ENCODE measurements at regions not wholly inside any gene's neighbourhood (a gene's known extent, or its start where the extent isn't known, plus 50 kb on each side); places are given as distances from the start of the nearest gene placed in this dataset.

GRCh38 chr3:167151636-167152035, 228.5 kb downstream of the ZBBX start:
- WGBS (ENCODE audit: insufficient coverage) = no CpG with 5 or more reads among the region's 2 CpGs
- Histone ChIP-seq H3K4me1 (ENCODE audit: control insufficient read depth, insufficient read depth, low read length) (no peaks in the 10 kb centered on the region), H3K9me3 (ENCODE audit: control insufficient read depth, insufficient read depth, low read length) (peaks cover 6% of the 10 kb centered on the region), H3K36me3 (ENCODE audit: control insufficient read depth, insufficient read depth, low read length) (no peaks in the 10 kb centered on the region), H3K4me3 (ENCODE audit: low read depth, low read length) (no peak overlapping the region), H3K27me3 (ENCODE audit: control insufficient read depth, insufficient read depth, low read length) (no peaks in the 10 kb centered on the region), H3K27ac (ENCODE audit: low read depth, low read length) (no peak overlapping the region)
- peak in 3 of 6 donors; percentile 5 to 62 (median 60) for DNase-seq (ENCODE audit: low read depth in 4 of 6, low spot score in 6 of 6)

DNA sequence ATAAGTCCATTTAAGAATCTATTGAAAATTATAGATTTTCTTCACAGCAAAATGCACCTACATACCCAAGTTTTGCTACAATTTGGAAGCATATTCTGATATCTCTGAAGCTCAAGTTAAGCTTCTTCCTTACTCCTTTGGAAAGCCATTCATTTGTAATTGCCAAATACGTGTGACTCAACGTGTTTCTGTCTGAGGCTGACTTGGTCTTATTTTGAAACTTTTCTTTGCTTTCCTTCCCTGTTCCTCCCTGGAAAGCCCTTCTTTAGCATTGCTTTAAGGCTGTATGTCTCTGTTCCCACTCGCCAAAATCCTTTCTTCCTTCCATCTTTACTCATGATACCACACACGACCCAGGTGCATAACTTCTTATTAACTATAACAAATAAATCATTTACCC, 232.0 kb downstream of the ZBBX start:
- H3K4me1 ChIP-seq (ENCODE audit: control insufficient read depth, insufficient read depth, low read length) = no peaks in the 10 kb centered on the region
- no peak overlapping the region for H3K4me3 ChIP-seq (ENCODE audit: low read depth, low read length)
- WGBS (ENCODE audit: insufficient coverage) = 86% methylated on average over 4 of the region's 4 CpGs
- H3K9me3 ChIP-seq (ENCODE audit: control insufficient read depth, insufficient read depth, low read length) = no peaks in the 10 kb centered on the region
- H3K36me3 ChIP-seq (ENCODE audit: control insufficient read depth, insufficient read depth, low read length) = no peaks in the 10 kb centered on the region
- no peak overlapping the region for H3K27ac ChIP-seq (ENCODE audit: low read depth, low read length)
- no peaks in the 10 kb centered on the region for H3K27me3 ChIP-seq (ENCODE audit: control insufficient read depth, insufficient read depth, low read length)
- no peak for DNase-seq (ENCODE audit: low read depth in 4 of 6, low spot score in 6 of 6)

DNA sequence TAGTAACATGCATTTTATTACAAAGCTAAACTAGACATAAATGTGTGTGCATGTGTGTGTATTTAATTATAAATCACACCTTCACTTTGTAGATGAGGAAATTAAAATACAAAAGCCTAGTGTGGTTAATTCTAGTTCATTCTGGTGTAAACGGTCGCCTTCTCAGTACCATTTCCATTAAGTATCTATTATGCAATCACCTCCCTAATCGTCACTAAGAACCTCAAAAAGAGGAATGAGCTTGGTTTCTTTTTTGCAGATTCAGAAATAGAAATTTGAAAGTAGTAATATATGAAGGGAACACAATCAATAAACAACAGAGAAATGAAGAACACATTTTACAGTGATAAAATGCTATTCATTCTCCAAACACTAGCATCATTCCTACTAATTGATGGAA, 233.2 kb downstream of the ZBBX start:
- no peaks in the 10 kb centered on the region for H3K9me3 ChIP-seq (ENCODE audit: control insufficient read depth, insufficient read depth, low read length)
- H3K4me1 ChIP-seq (ENCODE audit: control insufficient read depth, insufficient read depth, low read length) = no peaks in the 10 kb centered on the region
- no peak overlapping the region for H3K4me3 ChIP-seq (ENCODE audit: low read depth, low read length)
- H3K36me3 ChIP-seq (ENCODE audit: control insufficient read depth, insufficient read depth, low read length) = no peaks in the 10 kb centered on the region
- no peaks in the 10 kb centered on the region for H3K27me3 ChIP-seq (ENCODE audit: control insufficient read depth, insufficient read depth, low read length)
- no peak for DNase-seq (ENCODE audit: low read depth in 4 of 6, low spot score in 6 of 6)
- WGBS (ENCODE audit: insufficient coverage) = no CpG with 5 or more reads among the region's 3 CpGs
- no peak overlapping the region for H3K27ac ChIP-seq (ENCODE audit: low read depth, low read length)

- Histone ChIP-seq H3K4me3 (ENCODE audit: low read depth, low read length) (no peak overlapping the region), H3K27ac (ENCODE audit: low read depth, low read length) (no peak overlapping the region), H3K27me3 (ENCODE audit: control insufficient read depth, insufficient read depth, low read length) (no peaks in the 10 kb centered on the region), H3K4me1 (ENCODE audit: control insufficient read depth, insufficient read depth, low read length) (no peaks in the 10 kb centered on the region), H3K9me3 (ENCODE audit: control insufficient read depth, insufficient read depth, low read length) (no peaks in the 10 kb centered on the region), H3K36me3 (ENCODE audit: control insufficient read depth, insufficient read depth, low read length) (no peaks in the 10 kb centered on the region)
- no peak for DNase-seq (ENCODE audit: low read depth in 4 of 6, low spot score in 6 of 6)
- 100% methylated on average over 2 of the region's 3 CpGs for WGBS (ENCODE audit: insufficient coverage)
Measured at GRCh38 chr3:167125612-167126407, 254.3 kb downstream of the ZBBX start.

- WGBS (ENCODE audit: insufficient coverage) = no CpG with 5 or more reads among the region's 1 CpG
- DNase-seq (ENCODE audit: low read depth in 4 of 6, low spot score in 6 of 6) = no peak
- Histone ChIP-seq H3K27me3 (ENCODE audit: control insufficient read depth, insufficient read depth, low read length) (no peaks in the 10 kb centered on the region), H3K36me3 (ENCODE audit: control insufficient read depth, insufficient read depth, low read length) (peaks cover 4% of the 10 kb centered on the region), H3K9me3 (ENCODE audit: control insufficient read depth, insufficient read depth, low read length) (no peaks in the 10 kb centered on the region), H3K4me1 (ENCODE audit: control insufficient read depth, insufficient read depth, low read length) (no peaks in the 10 kb centered on the region), H3K27ac (ENCODE audit: low read depth, low read length) (no peak overlapping the region), H3K4me3 (ENCODE audit: low read depth, low read length) (no peak overlapping the region)
Measured at GRCh38 chr3:167120828-167121227, 259.3 kb downstream of the ZBBX start.

DNA sequence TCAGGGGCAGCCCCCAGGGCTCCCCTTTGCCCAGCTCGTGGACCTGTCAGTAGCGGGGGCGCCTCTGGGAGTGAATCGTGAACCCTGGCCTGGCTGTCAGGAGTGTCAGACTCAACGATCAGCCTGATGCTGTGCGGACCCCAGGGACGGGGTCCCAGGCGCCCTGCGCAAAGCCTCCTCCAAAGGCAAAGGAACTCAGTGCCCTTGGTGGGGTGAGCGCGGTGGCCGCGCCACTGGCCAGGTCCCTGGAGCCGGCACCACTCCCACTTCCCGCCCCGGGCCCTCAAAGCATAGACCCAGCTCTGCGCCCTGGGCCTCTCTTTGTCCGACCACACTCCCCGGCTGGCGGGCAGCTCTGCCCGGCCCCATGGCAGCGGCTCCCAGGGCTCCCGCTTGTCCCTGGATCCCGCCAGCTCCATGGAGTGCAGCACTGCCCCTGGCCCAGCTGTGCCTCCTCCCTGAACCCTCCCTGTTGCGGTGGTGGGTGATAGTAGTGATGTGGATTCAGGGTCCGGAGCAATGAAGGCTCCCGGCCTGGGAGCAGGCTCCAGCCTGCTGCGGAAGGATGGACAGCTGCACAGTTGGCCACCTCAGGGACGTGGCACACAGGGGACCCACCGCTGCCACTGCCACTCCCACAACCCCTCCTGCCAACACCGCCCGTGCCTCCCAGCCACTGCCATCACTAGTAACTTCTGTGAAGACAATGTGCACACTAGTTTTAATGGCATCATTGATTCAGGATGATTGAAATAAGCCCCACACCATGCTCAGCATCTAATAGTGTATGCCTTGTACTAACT, 263.8 kb downstream of the ZBBX start:
- Histone ChIP-seq H3K9me3 (ENCODE audit: control insufficient read depth, insufficient read depth, low read length) (no peaks in the 10 kb centered on the region), H3K4me1 (ENCODE audit: control insufficient read depth, insufficient read depth, low read length) (no peaks in the 10 kb centered on the region), H3K36me3 (ENCODE audit: control insufficient read depth, insufficient read depth, low read length) (peaks cover 4% of the 10 kb centered on the region), H3K27me3 (ENCODE audit: control insufficient read depth, insufficient read depth, low read length) (no peaks in the 10 kb centered on the region), H3K4me3 (ENCODE audit: low read depth, low read length) (no peak overlapping the region), H3K27ac (ENCODE audit: low read depth, low read length) (no peak overlapping the region)
- 98% methylated on average over 29 of the region's 32 CpGs for WGBS (ENCODE audit: insufficient coverage)
- DNase-seq (ENCODE audit: low read depth in 4 of 6, low spot score in 6 of 6) = no peak

GRCh38 chr3:167115331-167115934, 264.7 kb downstream of the ZBBX start:
- Histone ChIP-seq H3K27ac (ENCODE audit: low read depth, low read length) (no peak overlapping the region), H3K4me3 (ENCODE audit: low read depth, low read length) (no peak overlapping the region), H3K9me3 (ENCODE audit: control insufficient read depth, insufficient read depth, low read length) (no peaks in the 10 kb centered on the region), H3K4me1 (ENCODE audit: control insufficient read depth, insufficient read depth, low read length) (no peaks in the 10 kb centered on the region), H3K36me3 (ENCODE audit: control insufficient read depth, insufficient read depth, low read length) (peaks cover 4% of the 10 kb centered on the region), H3K27me3 (ENCODE audit: control insufficient read depth, insufficient read depth, low read length) (no peaks in the 10 kb centered on the region)
- WGBS (ENCODE audit: insufficient coverage) = 99% methylated on average over 8 of the region's 11 CpGs
- DNase-seq (ENCODE audit: low read depth in 4 of 6, low spot score in 6 of 6) = no peak

GRCh38 chr3:167114619-167115018, 265.5 kb downstream of the ZBBX start:
- Histone ChIP-seq H3K9me3 (ENCODE audit: control insufficient read depth, insufficient read depth, low read length) (no peaks in the 10 kb centered on the region), H3K4me3 (ENCODE audit: low read depth, low read length) (no peak overlapping the region), H3K36me3 (ENCODE audit: control insufficient read depth, insufficient read depth, low read length) (peaks cover 4% of the 10 kb centered on the region), H3K4me1 (ENCODE audit: control insufficient read depth, insufficient read depth, low read length) (no peaks in the 10 kb centered on the region), H3K27me3 (ENCODE audit: control insufficient read depth, insufficient read depth, low read length) (no peaks in the 10 kb centered on the region), H3K27ac (ENCODE audit: low read depth, low read length) (no peak overlapping the region)
- WGBS (ENCODE audit: insufficient coverage) = 93% methylated on average over 8 of the region's 8 CpGs
- no peak for DNase-seq (ENCODE audit: low read depth in 4 of 6, low spot score in 6 of 6)

GRCh38 chr3:167113035-167113830, 266.9 kb downstream of the ZBBX start:
- no peaks in the 10 kb centered on the region for H3K4me1 ChIP-seq (ENCODE audit: control insufficient read depth, insufficient read depth, low read length)
- H3K4me3 ChIP-seq (ENCODE audit: low read depth, low read length) = no peak overlapping the region
- 75% methylated on average over 7 of the region's 12 CpGs for WGBS (ENCODE audit: insufficient coverage)
- H3K9me3 ChIP-seq (ENCODE audit: control insufficient read depth, insufficient read depth, low read length) = no peaks in the 10 kb centered on the region
- H3K27ac ChIP-seq (ENCODE audit: low read depth, low read length) = no peak overlapping the region
- H3K36me3 ChIP-seq (ENCODE audit: control insufficient read depth, insufficient read depth, low read length) = peaks cover 4% of the 10 kb centered on the region
- peak; percentile 7 to 67 (median 22) for DNase-seq (ENCODE audit: low read depth in 4 of 6, low spot score in 6 of 6)
- no peaks in the 10 kb centered on the region for H3K27me3 ChIP-seq (ENCODE audit: control insufficient read depth, insufficient read depth, low read length)
